ENCODE measurements at regions not wholly inside any gene's neighbourhood (a gene's known extent, or its start where the extent isn't known, plus 50 kb on each side); places are given as distances from the start of the nearest gene placed in this dataset.

- Histone ChIP-seq H3K4me1 (ENCODE audit: insufficient read depth) (no peaks in the 10 kb centered on the region), H3K4me3 (ENCODE audit: low read depth, low read length) (no peak overlapping the region), H3K36me3 (ENCODE audit: insufficient read depth) (no peaks in the 10 kb centered on the region), H3K27ac (ENCODE audit: low read depth) (no peak overlapping the region)
- DNase-seq (ENCODE audit: extremely low spot score) = no peak
Observed at GRCh38 chr11:116642902-116643301, 129.9 kb downstream of the BUD13 start.

GRCh38 chr11:116642481-116642880 lies 130.3 kb downstream of the BUD13 start:
- H3K4me3 ChIP-seq (ENCODE audit: low read depth, low read length) = no peak overlapping the region
- H3K4me1 ChIP-seq (ENCODE audit: insufficient read depth) = no peaks in the 10 kb centered on the region
- no peaks in the 10 kb centered on the region for H3K36me3 ChIP-seq (ENCODE audit: insufficient read depth)
- no peak for DNase-seq (ENCODE audit: extremely low spot score)
- H3K27ac ChIP-seq (ENCODE audit: low read depth) = no peak overlapping the region
- 66% methylated on average over 1 of the region's 1 CpG for WGBS

- Histone ChIP-seq H3K4me1 (ENCODE audit: insufficient read depth) (no peaks in the 10 kb centered on the region), H3K36me3 (ENCODE audit: insufficient read depth) (no peaks in the 10 kb centered on the region), H3K4me3 (ENCODE audit: low read depth, low read length) (no peak overlapping the region), H3K27ac (ENCODE audit: low read depth) (no peak overlapping the region)
- no peak for DNase-seq (ENCODE audit: extremely low spot score)
- 27% methylated on average over 11 of the region's 11 CpGs for WGBS
Observed at GRCh38 chr11:116641561-116642045, 131.2 kb downstream of the BUD13 start.

- Histone ChIP-seq H3K36me3 (ENCODE audit: insufficient read depth) (no peaks in the 10 kb centered on the region), H3K4me3 (ENCODE audit: low read depth, low read length) (no peak overlapping the region), H3K27ac (ENCODE audit: low read depth) (no peak overlapping the region), H3K4me1 (ENCODE audit: insufficient read depth) (no peaks in the 10 kb centered on the region)
- DNase-seq (ENCODE audit: extremely low spot score) = no peak
- WGBS = 83% methylated on average over 7 of the region's 7 CpGs
Observed at GRCh38 chr11:116640641-116641402, 132.0 kb downstream of the BUD13 start.

GRCh38 chr11:116638463-116638862 lies 134.3 kb downstream of the BUD13 start:
- WGBS = 87% methylated on average over 6 of the region's 6 CpGs
- no peak for DNase-seq (ENCODE audit: extremely low spot score)
- no peak overlapping the region for H3K27ac ChIP-seq (ENCODE audit: low read depth)
- no peaks in the 10 kb centered on the region for H3K4me1 ChIP-seq (ENCODE audit: insufficient read depth)
- no peaks in the 10 kb centered on the region for H3K36me3 ChIP-seq (ENCODE audit: insufficient read depth)
- no peak overlapping the region for H3K4me3 ChIP-seq (ENCODE audit: low read depth, low read length)

- no peak for DNase-seq (ENCODE audit: extremely low spot score)
- H3K4me1 ChIP-seq (ENCODE audit: insufficient read depth) = no peaks in the 10 kb centered on the region
Observed at GRCh38 chr11:116637766-116638165, 135.0 kb downstream of the BUD13 start.

GRCh38 chr11:116636341-116636929 lies 136.4 kb downstream of the BUD13 start:
- Histone ChIP-seq H3K4me3 (ENCODE audit: low read depth, low read length) (no peak overlapping the region), H3K27ac (ENCODE audit: low read depth) (no peak overlapping the region), H3K4me1 (ENCODE audit: insufficient read depth) (no peaks in the 10 kb centered on the region), H3K36me3 (ENCODE audit: insufficient read depth) (no peaks in the 10 kb centered on the region)
- 75% methylated on average over 15 of the region's 15 CpGs for WGBS
- DNase-seq (ENCODE audit: extremely low spot score) = no peak

More at GRCh38 chr11:116637766-116638165, 135.0 kb downstream of the BUD13 start:
- H3K4me3 ChIP-seq (ENCODE audit: low read depth, low read length) = no peak overlapping the region
- H3K36me3 ChIP-seq (ENCODE audit: insufficient read depth) = no peaks in the 10 kb centered on the region
- no peak overlapping the region for H3K27ac ChIP-seq (ENCODE audit: low read depth)
- WGBS = 74% methylated on average over 4 of the region's 4 CpGs

- H3K4me3 ChIP-seq (ENCODE audit: low read depth, low read length) = no peak overlapping the region
- 57% methylated on average over 3 of the region's 3 CpGs for WGBS
- no peaks in the 10 kb centered on the region for H3K4me1 ChIP-seq (ENCODE audit: insufficient read depth)
- H3K36me3 ChIP-seq (ENCODE audit: insufficient read depth) = no peaks in the 10 kb centered on the region
- no peak for DNase-seq (ENCODE audit: extremely low spot score)
- H3K27ac ChIP-seq (ENCODE audit: low read depth) = no peak overlapping the region
Observed at GRCh38 chr11:116631201-116631600, 141.6 kb downstream of the BUD13 start.

- Histone ChIP-seq H3K27ac (ENCODE audit: low read depth) (no peak overlapping the region), H3K4me1 (ENCODE audit: insufficient read depth) (no peaks in the 10 kb centered on the region), H3K4me3 (ENCODE audit: low read depth, low read length) (no peak overlapping the region), H3K36me3 (ENCODE audit: insufficient read depth) (no peaks in the 10 kb centered on the region)
- 76% methylated on average over 1 of the region's 1 CpG for WGBS
- DNase-seq (ENCODE audit: extremely low spot score) = no peak
Observed at GRCh38 chr11:116618461-116618860, 154.3 kb downstream of the BUD13 start.

GRCh38 chr11:116615211-116615865 lies 157.4 kb downstream of the BUD13 start:
- 68% methylated on average over 7 of the region's 7 CpGs for WGBS
- Histone ChIP-seq H3K4me1 (ENCODE audit: insufficient read depth) (no peaks in the 10 kb centered on the region), H3K27ac (ENCODE audit: low read depth) (no peak overlapping the region), H3K36me3 (ENCODE audit: insufficient read depth) (no peaks in the 10 kb centered on the region), H3K4me3 (ENCODE audit: low read depth, low read length) (no peak overlapping the region)
- no peak for DNase-seq (ENCODE audit: extremely low spot score)

- no peaks in the 10 kb centered on the region for H3K4me1 ChIP-seq (ENCODE audit: insufficient read depth)
- no peak overlapping the region for H3K4me3 ChIP-seq (ENCODE audit: low read depth, low read length)
- H3K27ac ChIP-seq (ENCODE audit: low read depth) = no peak overlapping the region
- WGBS = 83% methylated on average over 11 of the region's 11 CpGs
- no peak for DNase-seq (ENCODE audit: extremely low spot score)
- no peaks in the 10 kb centered on the region for H3K36me3 ChIP-seq (ENCODE audit: insufficient read depth)
Observed at GRCh38 chr11:116614306-116615210, 158.2 kb downstream of the BUD13 start.

GRCh38 chr11:116613206-116613875 lies 159.4 kb downstream of the BUD13 start:
- no peak for DNase-seq (ENCODE audit: extremely low spot score)
- WGBS = 54% methylated on average over 27 of the region's 27 CpGs
- Histone ChIP-seq H3K27ac (ENCODE audit: low read depth) (no peak overlapping the region), H3K4me3 (ENCODE audit: low read depth, low read length) (no peak overlapping the region), H3K4me1 (ENCODE audit: insufficient read depth) (no peaks in the 10 kb centered on the region), H3K36me3 (ENCODE audit: insufficient read depth) (no peaks in the 10 kb centered on the region)
